HG02884 (cell line): ENCODE measurements at regions not wholly inside any gene's neighbourhood (a gene's known extent, or its start where the extent isn't known, plus 50 kb on each side); places are given as distances from the start of the nearest gene placed in this dataset.
"Not testable (repeated sequence)": the region's sequence is repeated elsewhere in the genome, so short reads cannot be mapped to it uniquely, and the experiment has no call there.

Source experiments
- ATAC-seq: cut with Tn5 transposase; IDR thresholded peaks from one replicate; pipeline ENCODE4 v1.9.1; 2021; ENCODE audit warnings: mild to moderate bottlenecking, moderate library complexity; ENCODE audit not compliant: unreplicated experiment

GRCh38 chr10:63836666-63837442 is 315.7 kb downstream of the REEP3 start:
- ATAC-seq: no peak

- no peak for ATAC-seq
These were observed 320.6 kb downstream of the REEP3 start for GRCh38 chr10:63841761-63842160.

- no peak for ATAC-seq
These were observed 321.9 kb downstream of the REEP3 start for GRCh38 chr10:63843107-63843506.

- ATAC-seq: not testable (repeated sequence)
These were observed 327.7 kb downstream of the REEP3 start for GRCh38 chr10:63848871-63849270.

- no peak for ATAC-seq
These were observed 341.7 kb downstream of the REEP3 start for GRCh38 chr10:63862860-63863259.

GRCh38 chr10:63865210-63865609 is 344.0 kb downstream of the REEP3 start:
- no peak for ATAC-seq

- ATAC-seq: peak; percentile 86
These were observed 345.0 kb downstream of the REEP3 start for GRCh38 chr10:63866075-63866746.

- peak; percentile 79 for ATAC-seq
These were observed 345.5 kb downstream of the REEP3 start for GRCh38 chr10:63866747-63867140.

GRCh38 chr10:63878428-63878827 is 357.2 kb downstream of the REEP3 start:
- ATAC-seq: no peak

GRCh38 chr10:63883861-63884260 is 362.7 kb downstream of the REEP3 start:
- no peak for ATAC-seq

GRCh38 chr10:63884426-63884825 is 363.2 kb downstream of the REEP3 start:
- no peak for ATAC-seq

GRCh38 chr10:63885156-63885555 is 364.0 kb downstream of the REEP3 start:
- no peak for ATAC-seq

GRCh38 chr10:63886281-63887022 is 365.3 kb downstream of the REEP3 start:
- no peak for ATAC-seq

- ATAC-seq: no peak
These were observed 365.9 kb downstream of the REEP3 start for GRCh38 chr10:63887023-63887589.

- no peak for ATAC-seq
These were observed 366.6 kb downstream of the REEP3 start for GRCh38 chr10:63887600-63888370.

GRCh38 chr10:63889803-63890202 is 368.6 kb downstream of the REEP3 start:
- ATAC-seq: no peak

GRCh38 chr10:63896992-63897391 is 375.8 kb downstream of the REEP3 start:
- ATAC-seq: no peak

- no peak for ATAC-seq
These were observed 378.6 kb downstream of the REEP3 start for GRCh38 chr10:63899673-63900300.

- ATAC-seq: peak; percentile 73
These were observed 380.0 kb downstream of the REEP3 start for GRCh38 chr10:63901228-63901627.

GRCh38 chr10:63901881-63902280 is 380.7 kb downstream of the REEP3 start:
- no peak for ATAC-seq
